GM23338 (cell line): ENCODE measurements at regions not wholly inside any gene's neighbourhood (a gene's known extent, or its start where the extent isn't known, plus 50 kb on each side); places are given as distances from the start of the nearest gene placed in this dataset.

ENCODE experiments used
- ATAC-seq: fragments of 200-7000 bp; cut with Tn5 transposase; 3 replicates; pipeline ENCODE4 v1.9.1; 2020
- DNase-seq: peaks from one replicate; pipeline ENCODE4 v3.0.0-alpha.2; 2015; ENCODE audit warnings: low spot score
- H2AFZ ChIP-seq: fragments of 200-600 bp; sonication (generic); 2 replicates; pipeline ENCODE4 v1.8.0; 2016; ENCODE audit warnings: antibody characterized with exemption, mild to moderate bottlenecking, moderate library complexity
- H3F3A ChIP-seq: fragments of 200-600 bp; sonication (generic); replicated peaks from 2 replicates; pipeline ENCODE4 v1.8.0; 2017; ENCODE audit warnings: antibody characterized with exemption, mixed run types, low read depth
- H3K27ac ChIP-seq: fragments of 200-600 bp; sonication (generic); 2 replicates; pipeline ENCODE4 v1.6.1; 2016; ENCODE audit warnings: low read depth
- H3K27me3 ChIP-seq: fragments of 200-600 bp; sonication (generic); 2 replicates; pipeline ENCODE4 v1.8.0; 2016; ENCODE audit warnings: mild to moderate bottlenecking, mixed run types, moderate library complexity; ENCODE audit not compliant: insufficient read depth
- H3K36me3 ChIP-seq: fragments of 200-600 bp; sonication (generic); 2 replicates; pipeline ENCODE4 v1.8.0; 2016; ENCODE audit warnings: mild to moderate bottlenecking; ENCODE audit not compliant: insufficient read depth
- H3K4me1 ChIP-seq: fragments of 200-600 bp; sonication (generic); 2 replicates; pipeline ENCODE4 v1.8.0; 2016; ENCODE audit warnings: mild to moderate bottlenecking, moderate library complexity; ENCODE audit not compliant: insufficient read depth
- H3K4me2 ChIP-seq: fragments of 200-600 bp; sonication (generic); 2 replicates; pipeline ENCODE4 v1.7.1; 2017; ENCODE audit warnings: mixed run types
- H3K4me3 ChIP-seq: fragments of 200-600 bp; sonication (generic); 2 replicates; pipeline ENCODE4 v1.6.1; 2016; ENCODE audit warnings: mixed run types
- H3K79me2 ChIP-seq: fragments of 200-600 bp; sonication (generic); replicated peaks from 2 replicates; pipeline ENCODE4 v1.8.0; 2017; ENCODE audit warnings: mild to moderate bottlenecking; ENCODE audit not compliant: insufficient read depth
- H3K9me2 ChIP-seq: fragments of 200-600 bp; sonication (generic); 2 replicates; pipeline ENCODE4 v1.8.0; 2017; ENCODE audit not compliant: insufficient read depth
- H4K20me1 ChIP-seq: fragments of 200-600 bp; sonication (generic); replicated peaks from 2 replicates; pipeline ENCODE4 v1.8.0; 2017; ENCODE audit warnings: mild to moderate bottlenecking; ENCODE audit not compliant: insufficient read depth
- H3K27ac Mint-ChIP-seq: 2 replicates; pipeline ENCODE4 v1.8.0; 2020; ENCODE audit warnings: inconsistent platforms, mild to moderate bottlenecking, moderate library complexity, mixed read lengths
- H3K27me3 Mint-ChIP-seq: 3 replicates; pipeline ENCODE4 v1.8.0; 2022; ENCODE audit warnings: low read depth, mild to moderate bottlenecking, moderate library complexity, mixed read lengths, inconsistent platforms; ENCODE audit not compliant: insufficient read depth, poor library complexity
- H3K36me3 Mint-ChIP-seq: 3 replicates; pipeline ENCODE4 v1.8.0; 2021; ENCODE audit warnings: low read depth, mild to moderate bottlenecking, inconsistent platforms, moderate library complexity, mixed read lengths
- H3K4me1 Mint-ChIP-seq: 3 replicates; pipeline ENCODE4 v1.8.0; 2020; ENCODE audit warnings: mild to moderate bottlenecking, inconsistent platforms, mixed read lengths
- H3K4me3 Mint-ChIP-seq: 3 replicates; pipeline ENCODE4 v1.8.0; 2021; ENCODE audit warnings: moderate library complexity, mild to moderate bottlenecking, inconsistent platforms, mixed read lengths
- H3K9me3 Mint-ChIP-seq: 3 replicates; pipeline ENCODE4 v1.8.0; 2020; ENCODE audit warnings: moderate library complexity, mild to moderate bottlenecking, inconsistent platforms, mixed read lengths
- CTCF ChIP-seq, 2 experiments: fragments of 200-600 bp in 1 of 2; sonication (generic) in 1 of 2; conservative IDR thresholded peaks; 2 replicates each; pipeline versions ENCODE4 v1.5.1 to v1.6.1; 2016 to 2017; ENCODE audit warnings: antibody characterized with exemption in 2 of 2, low read depth in 2 of 2, mild to moderate bottlenecking in 2 of 2, moderate library complexity in 1 of 2
- ETS1 ChIP-seq: IDR thresholded peaks from 2 replicates; pipeline ENCODE4 v1.6.1; 2016; ENCODE audit warnings: antibody characterized with exemption
- EZH2phosphoT487 ChIP-seq: fragments of 200-600 bp; sonication (generic); IDR thresholded peaks from one replicate; pipeline ENCODE4 v1.8.1; 2018; ENCODE audit warnings: antibody characterized with exemption; ENCODE audit not compliant: unreplicated experiment
- JUNB ChIP-seq: IDR thresholded peaks from one replicate; pipeline ENCODE4 v1.6.1; 2016; ENCODE audit warnings: antibody characterized with exemption; ENCODE audit not compliant: unreplicated experiment
- NANOG ChIP-seq: IDR thresholded peaks from 2 replicates; pipeline ENCODE4 v1.6.1; 2016; ENCODE audit warnings: antibody characterized with exemption, borderline replicate concordance
- REST ChIP-seq: IDR thresholded peaks from one replicate; pipeline ENCODE4 v1.6.1; 2018; ENCODE audit warnings: antibody characterized with exemption; ENCODE audit not compliant: unreplicated experiment
- ZNF114 ChIP-seq: fragments of 250-450 bp; sonication (Bioruptor Pico); IDR thresholded peaks from 2 replicates; pipeline ENCODE4 v1.5.0; 2020; ENCODE audit warnings: mild to moderate bottlenecking, moderate library complexity
- ZNF462 ChIP-seq: fragments of 250-450 bp; sonication (Bioruptor Pico); IDR thresholded peaks from 2 replicates; pipeline ENCODE4 v1.5.0; 2020; ENCODE audit warnings: mild to moderate bottlenecking, moderate library complexity

GRCh38 chr2:34734662-34735061 lies 1135.6 kb upstream of the FAM98A start:
- DNase-seq: peak; percentile 50

GRCh38 chr2:34734042-34734441 lies 1134.9 kb upstream of the FAM98A start:
- TF ChIP-seq ZNF462 (no peak), REST (no peak), JUNB (no peak), ETS1 (no peak), CTCF (conservative IDR thresholded peaks at IDR 0.05; ENCODE audit: low read depth in 2 of 2) (no peak), ZNF114 (no peak), EZH2phosphoT487 (no peak)
- H3K27ac Mint-ChIP-seq: peak overlapping the region; percentile 95
- no peaks in the 10 kb centered on the region for H3K27me3 Mint-ChIP-seq
- peaks cover 19% of the 10 kb centered on the region for H3K36me3 Mint-ChIP-seq
- no peaks in the 10 kb centered on the region for H3K9me2 ChIP-seq
- no peak overlapping the region for H3K4me3 ChIP-seq
- ATAC-seq (no peak), DNase-seq (no peak)
- H3K27ac ChIP-seq: peak overlapping the region; percentile 91
- no peaks in the 10 kb centered on the region for H3K36me3 ChIP-seq
- no peaks in the 10 kb centered on the region for H4K20me1 ChIP-seq
- H3K9me3 Mint-ChIP-seq: peaks cover 16% of the 10 kb centered on the region
- peak overlapping the region; percentile 39; the same call in 1 of the 3 replicates for H3K4me3 Mint-ChIP-seq
- H2AFZ ChIP-seq: no peak overlapping the region
- no peaks in the 10 kb centered on the region for H3K27me3 ChIP-seq
- no peaks in the 10 kb centered on the region for H3F3A ChIP-seq
- H3K4me2 ChIP-seq: peak overlapping the region; percentile 11; the same call in 1 of the 2 replicates
- no peaks in the 10 kb centered on the region for H3K79me2 ChIP-seq
- peaks cover 35% of the 10 kb centered on the region for H3K4me1 Mint-ChIP-seq
- H3K4me1 ChIP-seq: peaks cover 25% of the 10 kb centered on the region

More at GRCh38 chr2:34734662-34735061, 1135.6 kb upstream of the FAM98A start:
- no peak overlapping the region for H3K4me3 ChIP-seq
- Mint-ChIP-seq H3K27me3 (no peaks in the 10 kb centered on the region), H3K4me1 (peaks cover 35% of the 10 kb centered on the region), H3K9me3 (peaks cover 16% of the 10 kb centered on the region), H3K27ac (peak overlapping the region; percentile 62), H3K36me3 (peaks cover 22% of the 10 kb centered on the region), H3K4me3 (no peak overlapping the region)
- TF ChIP-seq NANOG (peak; percentile 97), EZH2phosphoT487 (no peak)
- peaks cover 25% of the 10 kb centered on the region for H3K4me1 ChIP-seq
- H3K4me2 ChIP-seq: peak overlapping the region; percentile 29
- H4K20me1 ChIP-seq: no peaks in the 10 kb centered on the region
- ATAC-seq: peak; percentile 75
- H3K9me2 ChIP-seq: no peaks in the 10 kb centered on the region
- peak overlapping the region; percentile 91 for H3K27ac ChIP-seq
- H2AFZ ChIP-seq: no peak overlapping the region
- no peaks in the 10 kb centered on the region for H3F3A ChIP-seq
- H3K27me3 ChIP-seq: no peaks in the 10 kb centered on the region
- H3K79me2 ChIP-seq: no peaks in the 10 kb centered on the region
- no peaks in the 10 kb centered on the region for H3K36me3 ChIP-seq
